H9 (cell line): ENCODE measurements at regions not wholly inside any gene's neighbourhood (a gene's known extent, or its start where the extent isn't known, plus 50 kb on each side); places are given as distances from the start of the nearest gene placed in this dataset.

Experiments used
- DNase-seq: peaks from one replicate; pipeline ENCODE4 v3.0.0-alpha.2; 2017
- H2AFZ ChIP-seq: one replicate; pipeline ENCODE4 v1.6.1; 2013; ENCODE audit warnings: mild to moderate bottlenecking, low read length, control low read depth, moderate library complexity
- H2AK5ac ChIP-seq: 2 replicates; pipeline ENCODE4 v1.6.1; 2013; ENCODE audit warnings: low read length, control low read depth, mixed read lengths; ENCODE audit not compliant: insufficient read length
- H2BK120ac ChIP-seq: one replicate; pipeline ENCODE4 v1.6.1; 2013; ENCODE audit warnings: low read depth, mild to moderate bottlenecking, low read length, control low read depth, inconsistent platforms; ENCODE audit not compliant: poor library complexity, severe bottlenecking
- H2BK12ac ChIP-seq: 2 replicates; pipeline ENCODE4 v1.6.1; 2013; ENCODE audit warnings: low read length, control low read depth, mixed read lengths, low read depth; ENCODE audit not compliant: insufficient read length
- H2BK15ac ChIP-seq: 2 replicates; pipeline ENCODE4 v1.6.1; 2013; ENCODE audit warnings: low read depth, low read length, control low read depth
- H2BK20ac ChIP-seq: one replicate; pipeline ENCODE4 v1.6.1; 2013; ENCODE audit warnings: low read depth, mild to moderate bottlenecking, low read length, control low read depth, inconsistent platforms; ENCODE audit not compliant: poor library complexity, severe bottlenecking
- H2BK5ac ChIP-seq: 2 replicates; pipeline ENCODE4 v1.6.1; 2013; ENCODE audit warnings: low read length, control low read depth, mixed read lengths; ENCODE audit not compliant: insufficient read length
- H3K14ac ChIP-seq: 2 replicates; pipeline ENCODE4 v1.6.1; 2013; ENCODE audit warnings: low read length, control low read depth; ENCODE audit not compliant: insufficient read depth
- H3K18ac ChIP-seq: 2 replicates; pipeline ENCODE4 v1.6.1; 2013; ENCODE audit warnings: low read depth, mild to moderate bottlenecking, mixed read lengths, low read length, control low read depth; ENCODE audit not compliant: insufficient read length
- H3K23ac ChIP-seq: 2 replicates; pipeline ENCODE4 v1.6.1; 2013; ENCODE audit warnings: low read length, control low read depth, mixed read lengths, low read depth; ENCODE audit not compliant: insufficient read length
- H3K23me2 ChIP-seq: 2 replicates; pipeline ENCODE4 v1.6.1; 2013; ENCODE audit warnings: low read depth, mild to moderate bottlenecking, mixed read lengths, low read length, control low read depth; ENCODE audit not compliant: insufficient read length, poor library complexity, severe bottlenecking
- H3K27ac ChIP-seq: 2 replicates; pipeline ENCODE4 v1.5.1; 2013; ENCODE audit warnings: low read length, control low read depth, mixed read lengths, low read depth; ENCODE audit not compliant: insufficient read length
- H3K27me3 ChIP-seq: 2 replicates; pipeline ENCODE4 v1.6.1; 2013; ENCODE audit warnings: low read length, control low read depth, inconsistent platforms; ENCODE audit not compliant: insufficient read depth
- H3K4ac ChIP-seq: 2 replicates; pipeline ENCODE4 v1.6.1; 2013; ENCODE audit warnings: low read depth, mild to moderate bottlenecking, control low read depth, inconsistent platforms, low read length, moderate library complexity
- H3K4me1 ChIP-seq: 2 replicates; pipeline ENCODE4 v1.6.1; 2013; ENCODE audit warnings: low read length, control low read depth, inconsistent platforms; ENCODE audit not compliant: insufficient read depth
- H3K4me2 ChIP-seq: 2 replicates; pipeline ENCODE4 v1.6.1; 2013; ENCODE audit warnings: low read length, control low read depth, mixed read lengths; ENCODE audit not compliant: insufficient read length, insufficient read depth
- H3K56ac ChIP-seq: 2 replicates; pipeline ENCODE4 v1.6.1; 2013; ENCODE audit warnings: low read depth, mild to moderate bottlenecking, mixed read lengths, low read length, control low read depth; ENCODE audit not compliant: insufficient read length
- H3K79me1 ChIP-seq: 2 replicates; pipeline ENCODE4 v1.6.1; 2013; ENCODE audit warnings: low read depth, mild to moderate bottlenecking, moderate library complexity, low read length, control low read depth, inconsistent platforms; ENCODE audit not compliant: insufficient read depth, poor library complexity, severe bottlenecking
- H3K79me2 ChIP-seq: 2 replicates; pipeline ENCODE4 v1.6.1; 2013; ENCODE audit warnings: low read length, control low read depth, inconsistent platforms; ENCODE audit not compliant: insufficient read depth
- H3K9ac ChIP-seq: 2 replicates; pipeline ENCODE4 v1.6.1; 2013; ENCODE audit warnings: low read length, control low read depth, mixed read lengths; ENCODE audit not compliant: insufficient read length; ENCODE audit errors: extremely low read depth
- H3K9me3 ChIP-seq: one replicate; pipeline ENCODE4 v1.6.1; 2013; ENCODE audit warnings: low read depth, low read length, inconsistent platforms; ENCODE audit not compliant: control insufficient read depth
- H3T11ph ChIP-seq: one replicate; pipeline ENCODE4 v1.6.1; 2013; ENCODE audit warnings: mild to moderate bottlenecking, low read length, control low read depth, inconsistent platforms
- H4K20me1 ChIP-seq: one replicate; pipeline ENCODE4 v1.6.1; 2013; ENCODE audit not compliant: control insufficient read depth, insufficient read length, insufficient read depth
- H4K5ac ChIP-seq: 2 replicates; pipeline ENCODE4 v1.6.1; 2013; ENCODE audit warnings: low read depth, mild to moderate bottlenecking, mixed read lengths, low read length, control low read depth; ENCODE audit not compliant: insufficient read length
- H4K8ac ChIP-seq: replicated peaks from 2 replicates; pipeline ENCODE4 v1.6.1; 2013; ENCODE audit warnings: low read length, control low read depth, mixed read lengths, low read depth; ENCODE audit not compliant: insufficient read length
- H4K91ac ChIP-seq: 2 replicates; pipeline ENCODE4 v1.6.1; 2013; ENCODE audit warnings: low read depth, mild to moderate bottlenecking, moderate library complexity, mixed read lengths, low read length, control low read depth; ENCODE audit not compliant: insufficient read length
- H3K27ac Mint-ChIP-seq, 3 experiments: 2 replicates in 2 of 3; 3 replicates in 1 of 3; pipeline ENCODE4 v1.8.0; 2020 to 2021; ENCODE audit warnings: mixed read lengths in 3 of 3, mild to moderate bottlenecking in 1 of 3, moderate library complexity in 1 of 3
- H3K27me3 Mint-ChIP-seq: 2 replicates; pipeline ENCODE4 v1.8.0; 2021; ENCODE audit warnings: low read depth, mild to moderate bottlenecking, moderate library complexity, mixed read lengths
- H3K36me3 Mint-ChIP-seq, 3 experiments: 2 replicates in 2 of 3; 3 replicates in 1 of 3; pipeline ENCODE4 v1.8.0; 2020 to 2021; ENCODE audit warnings: low read depth in 3 of 3, mixed read lengths in 3 of 3; ENCODE audit not compliant: insufficient read depth in 1 of 3
- H3K4me1 Mint-ChIP-seq, 2 experiments: 2 replicates each; pipeline ENCODE4 v1.8.0; 2020; ENCODE audit warnings: mixed read lengths in 2 of 2
- H3K4me3 Mint-ChIP-seq, 2 experiments: 2 replicates in 1 of 2; 3 replicates in 1 of 2; pipeline ENCODE4 v1.8.0; 2020 to 2021; ENCODE audit warnings: mild to moderate bottlenecking in 2 of 2, mixed read lengths in 2 of 2, moderate library complexity in 1 of 2
- H3K9me3 Mint-ChIP-seq, 2 experiments: 2 replicates in 1 of 2; 3 replicates in 1 of 2; pipeline ENCODE4 v1.8.0; 2020; ENCODE audit warnings: mild to moderate bottlenecking in 2 of 2, mixed read lengths in 2 of 2, moderate library complexity in 1 of 2
- TF ChIP-seq, protein P1 (sequence below): fragments of 200-600 bp; sonication (generic); conservative IDR thresholded peaks from 3 replicates; pipeline ENCODE4 v1.8.0; 2021; ENCODE audit warnings: antibody characterized with exemption, mild to moderate bottlenecking

GRCh38 chr21:27688773-27689172 lies 721.9 kb upstream of the ADAMTS5 start:
- peaks cover 5 to 30% (median 9%) of the 10 kb centered on the region in 3 experiments for H3K36me3 Mint-ChIP-seq
- Histone ChIP-seq H4K91ac (no peak overlapping the region), H3K18ac (no peak overlapping the region), H3K79me1 (no peaks in the 10 kb centered on the region), H4K5ac (no peak overlapping the region), H2BK120ac (no peak overlapping the region), H3K4me1 (no peaks in the 10 kb centered on the region), H2BK5ac (no peak overlapping the region), H3K23me2 (no peaks in the 10 kb centered on the region), H4K8ac (no peak overlapping the region), H4K20me1 (no peaks in the 10 kb centered on the region), H3K23ac (no peak overlapping the region), H3K27me3 (no peaks in the 10 kb centered on the region), H3K14ac (no peak overlapping the region), H2AK5ac (no peak overlapping the region), H3K9ac (no peak overlapping the region), H3K27ac (no peak overlapping the region), H2BK20ac (no peak overlapping the region), H3K9me3 (no peaks in the 10 kb centered on the region), H2BK12ac (no peak overlapping the region), H3K4ac (no peak overlapping the region), H3K79me2 (no peaks in the 10 kb centered on the region), H3K4me2 (no peak overlapping the region), H2AFZ (no peak overlapping the region), H3T11ph (no peak overlapping the region), H3K56ac (no peak overlapping the region), H2BK15ac (no peak overlapping the region)
- no peak overlapping the region for H3K4me3 Mint-ChIP-seq
- peaks cover 6 to 8% of the 10 kb centered on the region in 2 experiments for H3K4me1 Mint-ChIP-seq
- H3K9me3 Mint-ChIP-seq = peaks cover 16 to 21% of the 10 kb centered on the region in 2 experiments
- no peak for DNase-seq
- no peaks in the 10 kb centered on the region for H3K27me3 Mint-ChIP-seq
- TF ChIP-seq, protein P1, sequence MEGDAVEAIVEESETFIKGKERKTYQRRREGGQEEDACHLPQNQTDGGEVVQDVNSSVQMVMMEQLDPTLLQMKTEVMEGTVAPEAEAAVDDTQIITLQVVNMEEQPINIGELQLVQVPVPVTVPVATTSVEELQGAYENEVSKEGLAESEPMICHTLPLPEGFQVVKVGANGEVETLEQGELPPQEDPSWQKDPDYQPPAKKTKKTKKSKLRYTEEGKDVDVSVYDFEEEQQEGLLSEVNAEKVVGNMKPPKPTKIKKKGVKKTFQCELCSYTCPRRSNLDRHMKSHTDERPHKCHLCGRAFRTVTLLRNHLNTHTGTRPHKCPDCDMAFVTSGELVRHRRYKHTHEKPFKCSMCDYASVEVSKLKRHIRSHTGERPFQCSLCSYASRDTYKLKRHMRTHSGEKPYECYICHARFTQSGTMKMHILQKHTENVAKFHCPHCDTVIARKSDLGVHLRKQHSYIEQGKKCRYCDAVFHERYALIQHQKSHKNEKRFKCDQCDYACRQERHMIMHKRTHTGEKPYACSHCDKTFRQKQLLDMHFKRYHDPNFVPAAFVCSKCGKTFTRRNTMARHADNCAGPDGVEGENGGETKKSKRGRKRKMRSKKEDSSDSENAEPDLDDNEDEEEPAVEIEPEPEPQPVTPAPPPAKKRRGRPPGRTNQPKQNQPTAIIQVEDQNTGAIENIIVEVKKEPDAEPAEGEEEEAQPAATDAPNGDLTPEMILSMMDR = no peak
- no peak overlapping the region for H3K27ac Mint-ChIP-seq
